A673 (cell line): ENCODE measurements at regions not wholly inside any gene's neighbourhood (a gene's known extent, or its start where the extent isn't known, plus 50 kb on each side); places are given as distances from the start of the nearest gene placed in this dataset.

ENCODE experiments used
- BruUV-seq: library from RNA; stranded (reverse); fragments of 400-500 nt; replicated peaks from 2 replicates; lab custom pipeline; 2021; lab: Mats Ljungman, UMichigan
- CTCF ChIA-PET: fragments of 300-600 bp; sonication (Branson Sonifier 250); formaldehyde crosslinking; loops from one replicate; lab custom pipeline; 2022; ENCODE audit warnings: antibody characterized with exemption; lab: Charles Lee
- POLR2A ChIA-PET: fragments of 300-600 bp; sonication (Branson Sonifier 250); formaldehyde crosslinking; loops from one replicate; lab custom pipeline; 2022; ENCODE audit warnings: antibody characterized with exemption; ENCODE audit not compliant: low non-redundant PET; lab: Charles Lee
- DNase-seq: peaks from one replicate; pipeline ENCODE4 v3.0.0-alpha.2; 2015; ENCODE audit warnings: low spot score
- H3K27ac ChIP-seq: fragments of 200-600 bp; sonication (generic); 2 replicates; pipeline ENCODE4 v1.5.1; 2016; ENCODE audit warnings: mixed run types, low read depth, mild to moderate bottlenecking, mixed read lengths, antibody characterized with exemption, low read length; ENCODE audit not compliant: poor library complexity, severe bottlenecking
- H3K27me3 ChIP-seq: fragments of 200-600 bp; sonication (generic); replicated peaks from 2 replicates; pipeline ENCODE4 v1.6.1; 2017; ENCODE audit warnings: mixed run types, low read depth, mild to moderate bottlenecking, mixed read lengths, antibody characterized with exemption, low read length; ENCODE audit not compliant: insufficient read depth, poor library complexity
- H3K36me3 ChIP-seq: fragments of 200-600 bp; sonication (generic); 2 replicates; pipeline ENCODE4 v1.6.1; 2016; ENCODE audit warnings: mixed run types, mild to moderate bottlenecking, mixed read lengths, antibody characterized with exemption, low read length; ENCODE audit not compliant: insufficient read depth, poor library complexity, severe bottlenecking
- H3K4me1 ChIP-seq: fragments of 200-600 bp; sonication (generic); 2 replicates; pipeline ENCODE4 v1.6.1; 2017; ENCODE audit warnings: mixed run types, mild to moderate bottlenecking, mixed read lengths, antibody characterized with exemption, low read length; ENCODE audit not compliant: insufficient read depth, poor library complexity, severe bottlenecking
- H3K4me3 ChIP-seq: fragments of 200-600 bp; sonication (generic); 2 replicates; pipeline ENCODE4 v1.5.1; 2016; ENCODE audit warnings: low read depth, mixed run types, mild to moderate bottlenecking, mixed read lengths, low read length; ENCODE audit not compliant: poor library complexity, severe bottlenecking
- H3K9me3 ChIP-seq: fragments of 200-600 bp; sonication (generic); 2 replicates; pipeline ENCODE4 v1.6.1; 2016; ENCODE audit warnings: mixed run types, low read depth, mild to moderate bottlenecking, mixed read lengths, antibody characterized with exemption, low read length; ENCODE audit not compliant: poor library complexity, severe bottlenecking
- CTCF ChIP-seq: fragments of 300-800, 200-600 bp; sonication (generic); conservative IDR thresholded peaks from 2 replicates; pipeline ENCODE4 v1.5.1; 2017; ENCODE audit warnings: low read depth, mild to moderate bottlenecking, antibody characterized with exemption, low read length, moderate library complexity, mixed read lengths
- EZH2 ChIP-seq: fragments of 200-600 bp; sonication (generic); IDR thresholded peaks from 2 replicates; pipeline ENCODE4 v1.6.1; 2017; ENCODE audit warnings: borderline replicate concordance, low read depth, mild to moderate bottlenecking, mixed read lengths, antibody characterized with exemption, low read length; ENCODE audit not compliant: poor library complexity, severe bottlenecking
- intact Hi-C: fragments of 100-400 bp; cut with micrococcal nuclease; formaldehyde crosslinking; loops from one replicate; pipeline ENCODE4 v1.10.0; 2022; ENCODE audit not compliant: unreplicated experiment

- Histone ChIP-seq H3K4me3 (no peak overlapping the region), H3K27me3 (no peaks in the 10 kb centered on the region), H3K9me3 (peaks cover 19% of the 10 kb centered on the region), H3K36me3 (no peaks in the 10 kb centered on the region), H3K27ac (no peak overlapping the region), H3K4me1 (no peaks in the 10 kb centered on the region)
- BruUV-seq, result no TSS peak
- TF ChIP-seq CTCF (no peak), EZH2 (no peak)
- CTCF ChIA-PET, result no interaction called here
- POLR2A ChIA-PET, result no interaction called here
- no peak for DNase-seq
- intact Hi-C loops, result no loop called here
These were observed 824.3 kb downstream of the SEMA5A start for GRCh38 chr5:8721536-8721935.

DNA sequence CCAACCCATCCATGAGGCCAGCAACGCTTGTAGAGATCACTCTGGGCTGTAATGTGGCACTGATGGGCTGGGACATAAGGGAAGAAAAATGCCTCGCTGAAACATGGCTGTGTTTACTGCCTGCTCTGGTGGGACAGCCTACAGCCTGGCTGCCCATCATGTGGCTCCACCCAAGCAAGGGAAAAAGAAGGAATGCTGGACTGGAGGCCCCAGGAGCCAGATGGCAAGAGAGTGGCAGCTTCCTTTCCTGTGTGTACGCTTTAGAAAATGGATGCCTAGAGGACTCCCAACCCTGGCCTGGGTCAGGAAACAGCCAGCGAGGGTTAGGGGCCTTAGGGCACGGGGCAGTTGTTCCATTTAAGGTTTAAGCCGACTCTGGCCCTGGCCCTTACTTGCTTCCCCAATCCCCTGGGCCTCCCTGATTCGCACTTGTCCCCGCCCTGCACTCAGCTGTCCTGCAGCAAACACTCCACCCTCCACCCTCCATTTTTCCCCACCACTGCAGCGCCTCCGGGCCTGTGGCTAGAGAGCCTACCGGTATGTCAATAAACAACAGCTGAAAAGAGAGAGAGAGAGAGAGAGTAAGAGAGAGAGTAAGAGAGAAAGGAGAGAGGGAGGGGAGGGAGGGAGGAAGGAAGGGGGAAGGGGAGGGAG lies 819.4 kb downstream of the SEMA5A start:
- ChIA-PET POLR2A (no interaction called here), CTCF (no interaction called here)
- no peaks in the 10 kb centered on the region for H3K4me1 ChIP-seq
- H3K9me3 ChIP-seq, result peaks cover 21% of the 10 kb centered on the region
- TF ChIP-seq CTCF, result no peak
- BruUV-seq, result no TSS peak
- no peak for DNase-seq
- no peak overlapping the region for H3K4me3 ChIP-seq
- no peaks in the 10 kb centered on the region for H3K36me3 ChIP-seq
- intact Hi-C loops, result no loop called here
- no peak overlapping the region for H3K27ac ChIP-seq
- H3K27me3 ChIP-seq, result no peaks in the 10 kb centered on the region

- H3K36me3 ChIP-seq, result no peaks in the 10 kb centered on the region
- TF ChIP-seq CTCF (no peak), EZH2 (no peak)
- DNase-seq, result no peak
- H3K4me1 ChIP-seq, result no peaks in the 10 kb centered on the region
- POLR2A ChIA-PET, result no interaction called here
- intact Hi-C loops, result no loop called here
- no peaks in the 10 kb centered on the region for H3K27me3 ChIP-seq
- BruUV-seq, result no TSS peak
- no peak overlapping the region for H3K4me3 ChIP-seq
- CTCF ChIA-PET, result no interaction called here
- no peak overlapping the region for H3K27ac ChIP-seq
- H3K9me3 ChIP-seq, result peaks cover 18% of the 10 kb centered on the region
These were observed 818.5 kb downstream of the SEMA5A start for GRCh38 chr5:8727396-8727795.
